ENCODE measurements at regions not wholly inside any gene's neighbourhood (a gene's known extent, or its start where the extent isn't known, plus 50 kb on each side); places are given as distances from the start of the nearest gene placed in this dataset.
"Not testable (repeated sequence)": the region's sequence is repeated elsewhere in the genome, so short reads cannot be mapped to it uniquely, and the experiment has no call there.

DNA sequence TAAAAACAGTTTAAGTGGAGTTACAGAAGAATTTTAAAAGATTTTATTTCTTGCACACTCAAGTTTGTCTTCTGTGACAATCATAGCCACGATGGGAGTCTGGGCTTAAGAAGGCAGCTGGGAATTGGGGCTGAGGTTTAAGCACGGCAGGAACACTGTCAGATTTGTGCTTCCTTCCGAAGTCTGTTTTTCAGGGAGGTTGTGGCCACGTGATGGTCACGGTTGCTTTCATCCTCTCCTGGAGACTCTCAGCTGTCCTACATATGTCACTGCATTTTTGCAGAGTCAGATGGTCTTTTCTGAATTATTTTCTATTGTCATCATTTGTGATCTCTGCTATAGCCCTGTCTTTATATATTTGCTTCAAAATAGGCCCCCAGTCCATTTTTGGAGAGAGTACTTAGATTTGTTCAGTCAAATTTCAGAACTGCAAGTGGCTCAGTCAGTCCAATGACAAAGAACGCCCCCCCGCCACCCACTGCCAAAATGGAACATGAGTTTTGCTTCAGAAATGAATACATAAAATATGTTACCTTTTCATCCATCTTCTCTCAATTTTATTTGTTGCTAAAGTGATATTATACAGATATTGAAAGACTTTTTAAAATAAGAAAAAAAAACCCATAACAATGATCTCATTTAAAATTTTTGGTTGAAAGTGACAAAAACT lies 111.8 kb upstream of the ZFP64 start:
- TF ChIP-seq, protein P1, sequence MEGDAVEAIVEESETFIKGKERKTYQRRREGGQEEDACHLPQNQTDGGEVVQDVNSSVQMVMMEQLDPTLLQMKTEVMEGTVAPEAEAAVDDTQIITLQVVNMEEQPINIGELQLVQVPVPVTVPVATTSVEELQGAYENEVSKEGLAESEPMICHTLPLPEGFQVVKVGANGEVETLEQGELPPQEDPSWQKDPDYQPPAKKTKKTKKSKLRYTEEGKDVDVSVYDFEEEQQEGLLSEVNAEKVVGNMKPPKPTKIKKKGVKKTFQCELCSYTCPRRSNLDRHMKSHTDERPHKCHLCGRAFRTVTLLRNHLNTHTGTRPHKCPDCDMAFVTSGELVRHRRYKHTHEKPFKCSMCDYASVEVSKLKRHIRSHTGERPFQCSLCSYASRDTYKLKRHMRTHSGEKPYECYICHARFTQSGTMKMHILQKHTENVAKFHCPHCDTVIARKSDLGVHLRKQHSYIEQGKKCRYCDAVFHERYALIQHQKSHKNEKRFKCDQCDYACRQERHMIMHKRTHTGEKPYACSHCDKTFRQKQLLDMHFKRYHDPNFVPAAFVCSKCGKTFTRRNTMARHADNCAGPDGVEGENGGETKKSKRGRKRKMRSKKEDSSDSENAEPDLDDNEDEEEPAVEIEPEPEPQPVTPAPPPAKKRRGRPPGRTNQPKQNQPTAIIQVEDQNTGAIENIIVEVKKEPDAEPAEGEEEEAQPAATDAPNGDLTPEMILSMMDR (IDR thresholded peaks at IDR 0.05), result no peak
- ATAC-seq (ENCODE audit: poor library complexity) (no peak), DNase-seq (no peak)
- intact Hi-C loops (cut with DNase I, micrococcal nuclease), result loop anchor here in 1 of 2 experiments (5.0 to 10.0 kb wide), 2 partner anchors 661 kb away; no protein-coding TSS in a partner anchor
- H3K4me1 ChIP-seq (ENCODE audit: insufficient read depth, low read length), result peaks cover 22% of the 10 kb centered on the region
- ChIA-PET POLR2A (no interaction called here), CTCF (no interaction called here)
- Mint-ChIP-seq H3K4me1 (ENCODE audit: low read depth) (peaks cover 60% of the 10 kb centered on the region), H3K9me3 (no peaks in the 10 kb centered on the region), H3K27me3 (no peaks in the 10 kb centered on the region), H3K36me3 (ENCODE audit: low read depth) (no peaks in the 10 kb centered on the region), H3K27ac (no peak overlapping the region), H3K4me3 (no peak overlapping the region)
- no peaks in the 10 kb centered on the region for H3K27me3 ChIP-seq (ENCODE audit: control insufficient read depth in 1 of 2, insufficient read depth in 2 of 2, low read length in 2 of 2)
- H3K36me3 ChIP-seq (ENCODE audit: insufficient read depth, low read length), result no peaks in the 10 kb centered on the region
- H3K9me3 ChIP-seq (ENCODE audit: control insufficient read depth in 1 of 2, insufficient read depth in 1 of 2, low read length in 2 of 2), result no peaks in the 10 kb centered on the region
- H3K4me3 ChIP-seq (ENCODE audit: low read length), result no peak overlapping the region
- no peak overlapping the region for H3K27ac ChIP-seq (ENCODE audit: low read depth in 1 of 2, low read length in 2 of 2)

DNA sequence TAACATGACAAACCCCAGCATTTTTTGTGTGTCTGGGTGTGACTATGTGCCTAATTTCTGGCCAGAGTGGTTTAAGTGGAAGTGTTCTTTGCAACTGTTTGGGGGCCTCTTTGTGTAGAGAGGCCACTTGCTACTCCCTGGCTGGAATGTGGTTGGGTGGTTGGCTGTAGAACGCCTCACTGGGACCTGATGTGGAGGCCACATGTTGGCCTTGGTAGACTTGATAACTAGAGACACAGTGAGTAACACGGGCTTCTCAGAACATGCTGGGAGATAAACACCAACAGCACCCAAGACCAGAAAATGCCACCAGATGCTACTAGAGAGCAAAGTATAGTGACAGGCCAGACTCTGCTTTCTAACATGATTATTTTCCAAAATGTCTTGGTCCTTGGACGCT lies 111.2 kb upstream of the ZFP64 start:
- Histone ChIP-seq H3K4me3 (ENCODE audit: low read length) (no peak overlapping the region), H3K9me3 (ENCODE audit: control insufficient read depth in 1 of 2, insufficient read depth in 1 of 2, low read length in 2 of 2) (no peaks in the 10 kb centered on the region), H3K36me3 (ENCODE audit: insufficient read depth, low read length) (no peaks in the 10 kb centered on the region), H3K27me3 (ENCODE audit: control insufficient read depth in 1 of 2, insufficient read depth in 2 of 2, low read length in 2 of 2) (no peaks in the 10 kb centered on the region), H3K27ac (ENCODE audit: low read depth in 1 of 2, low read length in 2 of 2) (no peak overlapping the region), H3K4me1 (ENCODE audit: insufficient read depth, low read length) (peaks cover 22% of the 10 kb centered on the region)
- no peak overlapping the region for H3K4me3 Mint-ChIP-seq
- H3K9me3 Mint-ChIP-seq, result no peaks in the 10 kb centered on the region
- H3K4me1 Mint-ChIP-seq (ENCODE audit: low read depth), result peaks cover 57% of the 10 kb centered on the region
- ChIA-PET CTCF (no interaction called here), POLR2A (no interaction called here)
- H3K36me3 Mint-ChIP-seq (ENCODE audit: low read depth), result no peaks in the 10 kb centered on the region
- no peak for DNase-seq
- ATAC-seq (ENCODE audit: poor library complexity), result no peak
- H3K27ac Mint-ChIP-seq, result no peak overlapping the region
- TF ChIP-seq, protein P1 (IDR thresholded peaks at IDR 0.05), result no peak
- H3K27me3 Mint-ChIP-seq, result no peaks in the 10 kb centered on the region
- intact Hi-C loops (cut with DNase I, micrococcal nuclease), result loop anchor here in 1 of 2 experiments (5.0 to 10.0 kb wide), 2 partner anchors 660 to 662 kb away; no protein-coding TSS in a partner anchor

DNA sequence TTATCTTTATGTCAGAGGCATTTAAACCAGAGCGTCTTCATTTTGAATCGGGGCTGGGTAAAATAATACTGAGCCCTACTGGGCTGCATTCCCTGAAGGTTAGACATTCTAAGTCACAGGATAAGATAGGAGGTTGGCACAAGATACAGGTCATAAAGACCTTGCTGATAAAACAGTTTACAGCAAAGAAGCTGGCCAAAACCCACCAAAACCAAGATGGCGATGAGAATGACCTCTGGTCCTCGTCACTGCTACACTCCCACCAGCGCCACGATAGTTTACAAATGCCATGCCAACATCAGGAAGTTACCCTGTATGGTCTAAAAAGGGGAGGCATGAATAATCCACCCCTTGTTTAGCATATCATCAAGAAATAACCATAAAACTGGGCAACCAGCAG lies 110.5 kb upstream of the ZFP64 start:
- H3K4me3 ChIP-seq (ENCODE audit: low read length); H3K27me3 Mint-ChIP-seq; H3K27ac Mint-ChIP-seq; H3K4me3 Mint-ChIP-seq; H3K36me3 Mint-ChIP-seq (ENCODE audit: low read depth); H3K27me3 ChIP-seq (ENCODE audit: control insufficient read depth in 1 of 2, insufficient read depth in 2 of 2, low read length in 2 of 2); H3K9me3 ChIP-seq (ENCODE audit: control insufficient read depth in 1 of 2, insufficient read depth in 1 of 2, low read length in 2 of 2); H3K27ac ChIP-seq (ENCODE audit: low read depth in 1 of 2, low read length in 2 of 2); ATAC-seq (ENCODE audit: poor library complexity); H3K9me3 Mint-ChIP-seq; H3K36me3 ChIP-seq (ENCODE audit: insufficient read depth, low read length); CTCF ChIA-PET; DNase-seq: not testable (repeated sequence)
- POLR2A ChIA-PET, result interaction anchor here (0.6 to 0.9 kb wide), 2 partner anchors 13 to 92 kb away, joined by 3 to 4 read pairs; no protein-coding TSS in a partner anchor
- peaks cover 17% of the 10 kb centered on the region for H3K4me1 ChIP-seq (ENCODE audit: insufficient read depth, low read length)
- intact Hi-C loops (cut with DNase I, micrococcal nuclease), result loop anchor here in 1 of 2 experiments (5.0 to 10.0 kb wide), 2 partner anchors 660 to 663 kb away; no protein-coding TSS in a partner anchor
- H3K4me1 Mint-ChIP-seq (ENCODE audit: low read depth), result peaks cover 50% of the 10 kb centered on the region

DNA sequence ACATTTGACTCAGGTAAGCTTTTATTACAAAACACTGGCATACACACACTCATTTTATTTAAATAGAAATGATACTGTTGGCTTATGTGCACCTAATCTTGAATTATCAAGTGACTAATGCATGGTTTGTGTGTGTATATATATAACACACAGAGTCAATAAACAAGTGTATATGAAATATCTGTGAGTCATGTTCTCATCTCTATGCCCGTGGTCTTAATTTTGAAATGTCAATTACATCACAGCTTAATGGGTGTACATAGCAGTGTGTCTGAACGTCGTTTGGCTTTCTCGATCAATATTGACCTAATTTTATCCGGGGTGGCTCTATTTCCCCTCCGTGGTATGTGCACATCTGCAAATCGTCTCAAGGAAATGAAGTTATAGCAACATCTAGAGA lies 104.0 kb upstream of the ZFP64 start:
- CTCF ChIA-PET, result no interaction called here
- Mint-ChIP-seq H3K36me3 (ENCODE audit: low read depth) (no peaks in the 10 kb centered on the region), H3K27ac (no peak overlapping the region), H3K9me3 (no peaks in the 10 kb centered on the region), H3K4me1 (ENCODE audit: low read depth) (no peaks in the 10 kb centered on the region), H3K27me3 (no peaks in the 10 kb centered on the region), H3K4me3 (no peak overlapping the region)
- Histone ChIP-seq H3K4me3 (ENCODE audit: low read length) (no peak overlapping the region), H3K9me3 (ENCODE audit: control insufficient read depth in 1 of 2, insufficient read depth in 1 of 2, low read length in 2 of 2) (no peaks in the 10 kb centered on the region), H3K4me1 (ENCODE audit: insufficient read depth, low read length) (no peaks in the 10 kb centered on the region), H3K27ac (ENCODE audit: low read depth in 1 of 2, low read length in 2 of 2) (no peak overlapping the region), H3K27me3 (ENCODE audit: control insufficient read depth in 1 of 2, insufficient read depth in 2 of 2, low read length in 2 of 2) (no peaks in the 10 kb centered on the region), H3K36me3 (ENCODE audit: insufficient read depth, low read length) (no peaks in the 10 kb centered on the region)
- TF ChIP-seq, protein P1 (IDR thresholded peaks at IDR 0.05), result no peak
- no peak for DNase-seq
- intact Hi-C loops (cut with DNase I, micrococcal nuclease), result no loop called here
- ATAC-seq (ENCODE audit: poor library complexity), result no peak
- POLR2A ChIA-PET, result no interaction called here
